ENCODE measurements at regions not wholly inside any gene's neighbourhood (a gene's known extent, or its start where the extent isn't known, plus 50 kb on each side); places are given as distances from the start of the nearest gene placed in this dataset.
"Not testable (repeated sequence)": the region's sequence is repeated elsewhere in the genome, so short reads cannot be mapped to it uniquely, and the experiment has no call there.

DNA sequence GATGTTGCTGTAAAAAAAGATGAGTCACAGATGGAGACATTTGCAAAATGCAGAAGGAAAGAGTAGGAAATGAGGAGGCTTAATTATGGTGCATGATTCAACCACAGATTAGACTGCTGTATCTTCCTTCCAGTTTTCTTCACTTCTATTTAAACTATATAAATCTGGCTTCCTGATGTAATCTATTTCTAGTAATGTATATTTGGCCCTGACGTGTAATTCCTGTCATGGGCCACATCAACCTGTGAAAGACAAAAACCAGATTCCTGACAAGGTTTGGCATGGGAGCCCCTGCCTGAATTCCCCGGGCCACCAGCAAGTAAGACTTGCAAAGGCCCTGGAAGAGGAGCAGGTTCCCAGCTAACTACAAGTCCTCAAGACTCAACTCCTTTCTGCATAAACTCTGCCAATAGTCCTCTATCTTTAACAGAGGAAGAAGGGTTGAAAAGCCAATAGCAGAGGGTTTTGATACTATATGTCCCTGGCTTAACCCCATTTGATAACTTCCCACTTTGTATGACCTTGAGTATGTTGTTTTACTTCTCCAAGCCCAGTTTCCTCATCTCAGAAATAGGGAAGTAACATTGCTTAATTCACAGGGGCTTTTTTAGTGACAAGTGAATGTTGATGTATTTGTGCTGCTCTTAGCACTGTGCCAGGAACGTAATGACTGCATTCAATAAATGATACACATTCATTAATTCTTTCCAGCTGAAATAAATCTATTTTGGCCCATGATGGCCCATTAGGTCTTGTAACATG, 172.7 kb downstream of the SPRY2 start:
- no peak for DNase-seq

DNA sequence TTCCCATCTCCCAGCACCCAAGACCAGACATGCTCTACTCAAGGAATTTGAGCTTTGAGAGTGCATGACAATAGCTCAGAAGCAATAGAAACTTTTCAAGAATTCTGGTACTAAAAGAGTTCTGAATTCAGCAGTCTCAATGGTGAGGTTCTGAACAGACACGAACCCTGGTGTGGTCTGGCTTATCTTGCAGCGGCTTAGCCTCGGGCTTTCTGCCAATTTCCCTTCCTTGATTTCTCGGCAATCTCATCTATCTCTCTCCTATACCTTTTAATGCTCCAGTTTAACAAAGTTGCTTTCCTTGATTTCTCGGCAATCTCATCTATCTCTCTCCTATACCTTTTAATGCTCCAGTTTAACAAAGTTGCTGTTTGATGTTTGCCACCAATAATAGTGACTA, 174.6 kb downstream of the SPRY2 start:
- no peak for DNase-seq

DNA sequence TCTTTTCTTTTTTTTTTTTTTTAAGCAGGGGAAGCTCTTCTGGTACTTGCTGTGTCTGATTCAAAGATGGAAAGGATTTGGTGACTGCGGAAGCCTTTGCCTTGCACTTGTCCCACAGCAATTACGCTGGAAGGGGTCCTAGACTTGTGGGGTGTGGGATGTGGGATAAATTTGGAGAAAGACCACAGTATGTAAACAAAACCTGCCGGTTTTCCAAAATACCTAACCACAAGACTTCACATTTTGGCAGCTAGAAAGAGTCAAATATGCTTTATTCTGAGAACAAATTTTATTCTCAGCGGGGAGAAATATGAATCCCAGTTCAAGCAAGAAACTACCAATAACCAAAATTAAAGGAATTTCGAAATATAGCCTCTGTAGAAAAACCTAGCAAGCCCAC, 176.5 kb downstream of the SPRY2 start:
- no peak for DNase-seq

DNA sequence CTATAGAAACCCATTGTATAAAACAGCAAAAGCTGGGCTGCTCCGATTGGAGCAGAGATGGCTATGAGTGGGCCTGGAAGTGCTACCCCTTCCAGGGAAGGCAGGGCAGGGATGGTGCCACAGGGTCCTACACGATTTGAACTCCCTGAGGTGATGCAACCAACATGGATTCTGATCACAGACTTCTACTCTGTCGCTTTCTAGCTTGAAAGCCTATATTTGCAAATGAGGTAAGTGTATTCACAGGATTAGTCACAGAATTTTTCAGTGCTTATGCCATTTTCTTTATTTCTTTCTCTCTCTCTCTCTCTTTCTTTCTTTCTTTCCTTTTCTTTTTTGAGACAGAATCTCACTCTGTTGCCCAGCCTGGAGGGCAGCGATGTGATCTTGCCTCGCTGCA, 179.0 kb downstream of the SPRY2 start:
- DNase-seq, result no peak

DNA sequence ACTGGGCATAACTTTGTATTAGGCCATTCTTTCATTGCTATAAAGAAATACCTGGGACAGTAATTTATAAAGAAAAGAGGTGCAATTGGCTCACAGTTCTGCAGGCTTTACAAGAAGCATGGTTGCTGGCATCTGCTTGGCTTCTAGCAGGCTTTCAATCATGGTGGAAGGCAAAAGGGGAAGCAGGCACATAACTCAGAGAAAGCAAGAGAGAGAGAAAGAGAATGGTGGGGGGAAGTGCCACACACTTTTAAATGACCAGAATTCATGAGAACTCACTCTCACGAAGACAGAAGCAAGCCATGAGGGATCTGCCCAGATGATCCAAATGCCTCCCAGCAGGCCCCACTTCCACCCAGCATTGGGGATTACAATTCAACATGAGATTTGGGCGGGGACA, 179.7 kb downstream of the SPRY2 start:
- no peak for DNase-seq

DNA sequence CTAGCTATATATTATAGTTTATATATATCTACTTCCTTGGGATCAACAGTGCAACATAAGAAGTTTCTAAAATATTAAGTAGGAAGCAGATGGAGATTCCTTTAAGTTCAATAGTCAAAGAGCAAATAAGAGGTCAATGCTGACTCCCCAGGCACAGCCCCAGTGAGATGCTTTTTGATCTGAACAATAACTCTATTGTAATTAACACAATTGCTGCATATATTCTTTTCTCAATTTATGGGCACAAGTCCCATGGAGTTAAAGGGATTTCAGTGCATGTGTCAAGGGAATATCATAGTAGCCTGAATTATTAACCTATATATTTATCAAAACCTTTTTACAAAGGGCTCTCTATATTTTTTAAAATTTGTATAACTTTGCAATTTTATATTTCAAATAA, 180.8 kb downstream of the SPRY2 start:
- DNase-seq, result no peak

DNA sequence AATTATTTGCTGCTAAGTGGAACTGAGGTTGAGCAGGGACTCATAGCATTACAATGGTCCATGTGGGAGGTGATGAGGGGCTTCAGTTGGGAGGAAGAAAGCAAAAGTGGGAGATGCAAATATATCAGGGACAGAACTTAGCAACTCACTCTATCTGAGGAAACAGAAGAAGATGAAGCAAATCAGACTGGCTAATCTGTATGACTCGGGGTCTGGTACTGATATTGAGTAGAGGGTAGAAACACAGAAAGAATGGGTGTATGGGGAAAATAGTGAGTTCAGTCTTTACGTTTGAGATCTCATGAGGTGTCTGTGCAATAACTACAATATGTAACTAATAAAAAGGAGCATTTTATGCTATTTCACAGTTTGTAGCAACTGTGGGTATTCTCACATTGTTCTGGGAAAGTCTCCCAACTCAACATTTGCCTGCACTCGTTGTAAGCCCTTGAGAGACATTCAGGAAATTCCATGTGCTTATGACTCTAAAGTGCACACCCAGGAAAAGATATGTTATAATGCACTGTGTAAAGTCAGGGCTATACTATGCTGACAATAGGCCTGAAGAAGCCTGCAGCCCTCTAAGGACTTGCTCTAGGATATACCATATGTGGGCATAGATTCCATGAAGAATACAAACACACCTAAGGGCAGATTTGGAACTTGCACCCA, 183.5 kb downstream of the SPRY2 start:
- no peak for DNase-seq

DNA sequence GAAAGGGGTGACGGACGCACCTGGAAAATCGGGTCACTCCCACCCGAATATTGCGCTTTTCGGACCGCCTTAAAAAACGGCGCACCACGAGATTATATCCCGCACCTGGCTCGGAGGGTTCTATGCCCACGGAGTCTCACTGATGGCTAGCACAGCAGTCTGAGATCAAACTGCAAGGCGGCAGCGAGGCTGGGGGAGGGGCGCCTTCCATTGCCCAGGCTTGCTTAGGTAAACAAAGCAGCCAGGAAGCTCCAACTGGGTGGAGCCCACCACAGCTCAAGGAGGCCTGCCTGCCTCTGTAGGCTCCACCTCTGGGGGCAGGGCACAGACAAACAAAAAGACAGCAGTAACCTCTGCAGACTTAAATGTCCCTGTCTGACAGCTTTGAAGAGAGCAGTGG, 188.8 kb downstream of the SPRY2 start:
- DNase-seq, result not testable (repeated sequence)

DNA sequence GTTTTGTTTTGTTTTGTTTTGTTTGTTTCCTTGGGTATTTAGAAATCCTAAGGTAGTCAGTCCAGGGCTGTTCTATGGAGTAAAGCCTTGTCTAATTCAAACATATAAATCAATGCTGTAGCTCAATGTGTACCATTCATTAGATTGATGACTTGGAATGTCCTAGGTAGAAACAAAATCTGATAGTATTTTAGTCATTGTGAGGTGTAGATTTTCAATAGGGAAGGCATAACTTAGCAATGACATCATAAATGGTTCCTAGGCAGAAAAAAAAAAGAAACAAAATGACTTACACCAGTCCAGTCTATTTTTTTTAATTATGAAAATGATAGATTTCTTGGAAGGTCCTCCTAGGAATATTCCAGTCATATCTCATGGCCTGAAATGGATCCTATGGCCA, 189.9 kb downstream of the SPRY2 start:
- no peak for DNase-seq

DNA sequence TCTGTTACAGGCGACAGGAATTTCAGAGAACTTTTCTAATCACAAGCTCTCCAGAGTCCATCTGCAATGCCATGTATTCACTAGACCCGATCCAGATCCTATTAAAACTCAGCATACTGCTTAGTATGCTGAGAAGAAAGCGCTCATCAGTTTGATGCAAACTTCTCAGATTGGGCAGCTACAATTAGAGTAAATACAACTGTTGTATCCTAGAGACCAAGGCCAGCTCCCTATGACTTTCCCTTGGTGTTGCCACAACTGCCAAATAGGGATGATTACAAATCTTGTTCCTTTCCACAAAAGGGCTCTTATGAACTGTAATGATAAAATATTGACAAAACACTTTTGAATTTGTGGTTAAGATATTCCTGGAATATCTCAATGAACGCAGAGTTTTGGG, 191.2 kb downstream of the SPRY2 start:
- no peak for DNase-seq

DNA sequence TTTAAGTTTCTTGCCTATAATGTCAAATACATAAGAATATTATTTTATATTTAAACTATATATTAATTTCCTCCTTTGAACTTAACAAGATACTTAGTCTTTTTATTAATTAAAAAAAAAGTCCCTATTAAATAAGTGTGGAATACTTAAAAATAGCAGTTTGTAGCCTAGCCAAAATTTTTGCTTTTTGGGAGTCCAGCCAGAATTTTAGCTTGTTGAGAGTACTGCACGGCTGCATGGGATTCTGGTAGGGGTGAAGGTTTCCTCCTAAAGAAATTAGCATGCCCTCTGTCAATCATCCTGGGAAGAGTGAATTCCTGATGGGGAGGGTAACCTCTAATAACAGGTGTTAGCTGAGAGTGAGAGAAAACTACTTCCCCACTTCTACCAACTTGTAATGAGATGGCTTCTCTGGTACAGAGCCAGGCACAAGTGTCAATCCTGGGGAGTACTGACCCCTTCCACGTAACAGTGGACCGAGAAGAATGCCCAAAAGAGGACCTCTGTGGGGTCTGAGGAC, 195.7 kb downstream of the SPRY2 start:
- no peak for DNase-seq

DNA sequence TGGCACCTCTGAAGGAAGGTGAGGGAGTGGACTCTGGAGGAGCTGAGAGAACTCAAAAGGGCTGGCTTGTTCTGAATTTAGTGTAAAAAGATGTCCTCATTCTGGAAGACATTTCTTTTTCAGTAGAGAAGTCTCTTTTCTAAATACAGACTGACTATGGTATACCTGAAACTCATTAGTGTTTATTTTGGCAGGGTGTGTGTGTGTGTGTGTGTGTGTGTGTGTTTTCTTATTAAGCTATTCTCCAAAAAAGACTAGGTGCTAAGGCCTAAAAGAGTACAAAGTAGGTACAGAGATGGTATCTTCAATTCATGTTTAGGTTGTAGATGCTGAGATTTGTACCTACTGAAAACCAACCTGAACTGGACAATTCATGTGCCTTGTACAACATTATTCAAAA, 196.4 kb downstream of the SPRY2 start:
- DNase-seq, result no peak

DNA sequence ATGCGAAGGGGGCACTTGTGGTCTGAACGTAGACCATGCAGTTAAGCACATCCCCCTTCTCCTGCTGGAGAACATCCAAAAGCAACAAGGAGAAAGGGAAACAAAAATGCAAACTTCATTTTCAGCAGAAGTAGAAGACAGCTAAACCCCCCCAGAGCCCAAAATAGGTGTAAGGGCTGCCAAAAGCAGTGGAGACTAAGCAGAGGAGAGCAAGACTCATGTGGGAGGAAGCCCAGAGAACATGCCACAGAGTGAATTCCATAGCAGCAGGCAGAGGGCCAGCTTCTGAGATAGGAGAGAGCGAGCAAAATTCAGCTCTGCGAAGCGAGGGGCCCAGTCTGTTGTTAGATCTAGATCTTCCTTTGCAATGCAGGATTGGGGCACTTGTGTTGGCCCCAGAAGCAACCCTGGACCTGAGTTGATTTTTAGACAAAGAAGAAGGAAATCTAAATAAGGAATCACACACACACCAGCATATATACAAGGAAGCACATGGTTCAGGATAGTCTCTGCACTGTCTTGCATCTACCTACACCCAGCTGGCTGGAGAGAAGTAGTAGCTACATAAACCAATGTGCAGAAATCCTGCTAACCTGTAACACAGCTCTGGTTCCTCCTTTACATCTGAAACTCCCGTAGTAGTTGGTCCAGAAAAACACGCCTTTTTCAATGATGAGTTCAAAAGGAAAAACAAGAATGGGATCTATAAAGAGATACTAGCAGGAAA, 199.6 kb downstream of the SPRY2 start:
- DNase-seq, result no peak

DNA sequence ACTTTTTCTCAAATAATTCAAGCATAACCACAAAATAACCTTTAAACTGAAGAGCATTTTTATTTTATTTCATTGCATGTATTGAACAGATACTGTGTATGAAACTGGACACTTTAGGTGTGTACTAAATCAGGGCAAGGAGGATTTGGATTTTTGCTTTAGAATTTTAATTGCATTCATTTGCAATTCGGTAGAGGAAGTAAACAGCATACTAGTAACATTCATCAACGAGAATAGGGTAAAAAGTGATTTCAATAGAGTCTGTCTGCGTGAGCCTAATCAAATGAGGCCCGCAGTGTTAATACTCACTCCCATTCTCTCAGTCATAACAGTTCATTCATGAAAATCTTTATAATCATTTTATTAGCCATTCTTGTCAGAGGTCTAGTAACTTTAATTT, 200.2 kb downstream of the SPRY2 start:
- DNase-seq, result no peak

DNA sequence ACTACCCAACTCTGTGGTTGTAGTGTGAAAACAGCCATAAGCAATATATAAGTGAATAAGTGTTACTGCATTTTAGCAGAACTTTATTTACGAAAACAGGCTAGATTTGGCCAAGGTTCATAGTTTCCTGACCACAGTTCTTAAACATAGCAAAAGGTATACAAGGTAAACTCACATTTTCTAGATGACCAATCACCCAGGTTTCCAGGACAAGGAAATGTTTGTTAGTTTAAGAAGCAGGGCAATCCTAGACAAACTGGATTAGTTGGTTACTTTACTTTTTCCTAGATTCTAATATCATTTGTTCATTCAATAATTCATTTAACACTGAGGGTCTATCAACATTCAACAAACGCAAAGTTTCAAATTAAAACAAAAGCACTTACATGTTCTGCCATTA, 201.7 kb downstream of the SPRY2 start:
- no peak for DNase-seq

DNA sequence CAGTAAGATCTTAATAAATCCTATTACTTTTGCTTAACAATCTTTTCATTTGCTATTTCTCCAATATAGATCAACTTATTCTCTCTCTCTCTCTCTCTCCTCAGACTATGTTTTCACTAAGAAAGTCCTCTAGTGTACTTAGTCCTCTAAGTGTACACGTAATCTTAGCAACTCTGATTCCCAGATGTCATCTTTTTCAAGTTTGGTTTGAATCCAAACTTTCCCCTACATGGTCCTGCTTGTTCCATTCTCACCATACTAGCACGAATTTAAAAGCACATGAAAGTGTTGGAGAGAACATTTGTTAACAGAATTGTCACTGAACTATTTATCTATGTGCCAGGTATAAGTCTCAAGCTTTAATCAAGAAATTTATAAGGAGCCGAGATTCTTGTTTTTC, 202.9 kb downstream of the SPRY2 start:
- DNase-seq, result no peak

DNA sequence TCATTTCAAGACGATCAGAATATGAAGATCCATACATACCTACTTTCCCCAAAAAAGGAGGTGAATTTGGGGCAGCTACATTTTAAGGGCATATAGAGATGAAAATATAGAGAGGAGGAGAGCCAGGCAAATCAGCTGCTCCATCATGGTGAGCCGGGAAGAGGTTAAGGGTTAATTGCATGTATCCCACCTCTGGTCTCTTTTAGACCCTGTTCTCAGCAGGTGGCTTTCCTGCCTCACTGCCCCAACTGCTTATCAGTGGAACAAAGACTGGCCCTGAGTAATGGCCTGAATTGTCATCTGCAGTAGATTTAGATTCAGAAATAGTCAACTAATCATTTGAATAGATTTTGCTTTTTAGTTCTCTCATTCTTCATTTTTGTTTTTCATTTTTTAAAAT, 206.6 kb downstream of the SPRY2 start:
- no peak for DNase-seq

DNA sequence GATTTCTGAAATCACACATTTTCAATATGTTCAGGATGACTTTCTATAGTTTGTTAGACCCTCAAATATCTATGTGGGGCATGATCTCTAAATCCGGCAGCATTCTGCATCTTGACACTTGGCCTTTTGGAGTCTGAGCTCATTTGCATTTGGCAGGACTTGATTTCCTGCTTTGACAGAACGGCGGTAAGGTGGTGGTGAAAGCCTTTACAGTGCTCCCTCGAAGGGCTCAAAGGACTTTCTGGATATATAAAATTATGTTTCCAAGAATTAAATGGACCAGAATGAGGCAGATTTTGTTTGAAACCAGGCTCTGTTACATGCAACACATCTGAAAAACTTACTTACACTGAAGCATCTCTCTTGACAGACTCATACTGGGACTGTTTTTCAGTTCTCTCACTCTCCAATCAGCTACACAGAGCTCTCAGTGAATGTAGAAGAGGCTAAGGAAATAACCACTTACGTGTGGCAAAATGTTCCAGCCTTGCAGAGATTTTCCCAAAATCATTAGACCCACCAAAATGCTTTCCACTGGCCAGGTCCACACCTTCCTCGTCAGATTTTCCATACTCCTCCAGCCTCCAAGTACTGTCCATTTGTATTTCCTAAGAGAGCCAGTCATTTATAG, 207.2 kb downstream of the SPRY2 start:
- DNase-seq, result no peak

DNA sequence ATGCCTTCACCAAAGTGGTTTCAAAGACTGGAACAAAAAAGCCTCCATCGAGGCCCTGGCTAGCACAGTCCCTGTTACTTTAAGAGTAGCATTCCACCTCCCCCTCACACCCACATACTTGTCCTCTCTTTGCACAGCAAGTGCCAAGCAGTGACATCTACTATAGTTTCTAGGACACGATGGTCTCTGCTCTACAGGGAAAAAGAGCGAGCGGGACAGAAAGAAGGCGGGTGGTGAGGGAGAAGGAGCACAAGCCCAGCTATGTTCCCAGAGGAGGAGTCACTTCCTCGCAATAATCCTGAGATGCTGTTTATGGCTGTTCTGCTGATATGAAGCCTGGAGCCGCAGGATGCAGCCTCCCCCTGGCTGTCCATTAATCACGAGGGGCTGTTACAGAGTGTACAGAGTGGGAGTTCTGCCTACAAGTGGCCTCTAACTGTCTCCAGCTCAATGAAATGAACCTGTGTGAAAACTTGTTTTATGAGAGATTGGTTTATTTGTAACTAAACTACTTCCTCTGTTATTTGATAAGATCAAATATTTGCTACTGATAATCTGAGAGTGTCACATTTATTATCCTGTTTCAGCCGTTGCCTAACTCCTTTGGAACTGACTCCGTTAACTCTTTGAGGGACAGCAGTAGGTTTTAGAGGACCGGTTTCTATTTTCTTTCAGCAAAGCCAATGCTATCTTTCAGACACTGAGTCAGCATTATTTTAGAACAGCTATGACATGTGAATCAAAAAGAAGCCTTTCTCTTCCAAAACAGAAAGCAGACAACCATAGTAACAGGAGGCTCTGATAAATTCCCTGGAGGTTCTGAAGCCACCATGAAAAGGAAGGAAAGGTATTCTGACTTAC, 208.0 kb downstream of the SPRY2 start:
- no peak for DNase-seq

DNA sequence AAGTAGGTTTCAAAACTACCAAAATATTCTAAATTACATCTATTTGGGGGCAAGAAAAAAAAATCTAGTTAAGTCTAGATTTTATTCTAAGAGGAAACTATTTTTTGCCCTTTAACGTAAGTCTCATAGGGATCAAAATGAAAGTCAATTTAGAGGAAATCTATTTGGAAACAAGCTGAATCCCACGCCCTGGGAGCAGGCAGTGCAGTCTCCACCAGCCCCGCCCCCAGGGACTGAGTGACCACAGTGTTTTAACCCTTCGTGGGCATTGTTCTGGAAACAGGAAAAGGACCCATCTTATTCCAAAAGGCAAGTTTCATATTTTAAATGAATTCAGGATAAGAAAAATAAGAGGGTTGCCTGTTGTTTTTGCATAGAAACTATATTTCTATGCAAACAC, 209.7 kb downstream of the SPRY2 start:
- DNase-seq, result no peak

DNA sequence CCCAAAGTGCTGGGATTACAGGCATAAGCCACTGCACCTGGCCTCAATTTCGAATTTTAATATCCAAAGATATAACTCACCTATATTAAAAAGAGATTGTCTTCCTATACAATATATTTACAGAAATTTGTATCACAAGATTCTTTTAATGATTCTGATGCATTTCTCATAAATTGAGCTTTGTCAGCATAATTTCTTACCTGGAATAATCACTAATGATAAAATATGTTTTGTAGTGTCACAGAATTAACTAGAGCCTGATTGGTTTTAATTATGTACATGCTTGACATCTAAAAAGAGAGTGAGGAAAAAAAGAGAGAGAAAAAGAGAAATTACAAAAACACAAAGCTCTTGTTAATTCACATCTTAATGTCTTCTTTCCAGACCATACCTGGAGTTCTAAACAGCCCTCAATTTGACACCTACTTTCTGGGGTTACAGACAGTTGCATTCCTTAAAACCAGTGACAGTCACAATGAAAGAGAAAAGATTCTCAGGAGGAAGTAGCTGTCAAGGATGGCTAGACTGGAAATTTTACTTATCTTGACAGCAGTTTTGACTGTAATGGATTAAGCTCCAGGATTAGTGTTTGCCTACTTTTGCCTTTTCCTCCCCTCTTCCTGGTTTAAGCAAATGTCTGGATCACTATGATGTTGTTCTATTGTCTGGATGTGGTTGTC, 214.4 kb downstream of the SPRY2 start:
- no peak for DNase-seq

DNA sequence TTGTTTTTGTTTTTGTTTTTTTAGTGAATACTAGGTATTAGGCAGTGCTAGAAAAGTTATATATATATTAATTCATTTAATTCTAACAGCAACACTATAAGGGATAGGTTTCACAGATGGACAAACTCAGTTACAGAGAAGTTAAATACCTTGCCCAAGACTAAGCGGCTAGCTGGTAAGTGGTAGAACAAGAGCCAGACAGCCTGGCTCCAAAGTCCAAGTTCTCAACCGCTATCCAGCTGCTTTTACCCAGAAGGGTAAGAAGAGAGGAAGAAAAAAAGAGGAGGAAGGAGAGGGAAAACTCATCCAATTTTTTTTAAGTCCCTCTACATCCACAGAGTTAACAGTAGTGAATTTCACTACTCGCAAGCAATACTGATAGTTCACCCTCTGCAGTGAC, 217.0 kb downstream of the SPRY2 start:
- no peak for DNase-seq
